GM18868 (cell line): ENCODE measurements at regions not wholly inside any gene's neighbourhood (a gene's known extent, or its start where the extent isn't known, plus 50 kb on each side); places are given as distances from the start of the nearest gene placed in this dataset.
"Not testable (repeated sequence)": the region's sequence is repeated elsewhere in the genome, so short reads cannot be mapped to it uniquely, and the experiment has no call there.

ENCODE experiments used
- ATAC-seq: cut with Tn5 transposase; IDR thresholded peaks from one replicate; pipeline ENCODE4 v1.9.1; 2021; ENCODE audit warnings: mild to moderate bottlenecking, moderate library complexity; ENCODE audit not compliant: unreplicated experiment

- ATAC-seq: no peak
These were observed 453.8 kb upstream of the TMEM132C start for GRCh38 chr12:127813147-127813546.

DNA sequence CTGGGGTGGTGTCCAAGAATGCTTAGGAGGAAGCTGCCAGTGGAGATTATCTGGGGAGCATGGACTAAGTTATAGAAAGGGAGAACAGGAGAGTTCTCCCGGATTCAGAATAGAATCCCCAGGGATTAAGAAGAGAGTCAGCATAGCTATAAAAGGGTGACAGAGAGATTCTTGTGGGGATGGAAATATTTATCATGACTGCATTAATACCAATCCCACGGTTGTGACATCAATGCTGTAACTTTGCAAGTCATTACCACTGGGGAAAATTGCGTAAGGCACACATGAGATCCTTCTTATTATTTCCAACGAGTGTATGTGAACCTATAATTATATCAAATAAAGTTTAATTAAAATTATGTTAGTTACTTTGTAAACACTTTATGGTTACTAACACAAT, 447.9 kb upstream of the TMEM132C start:
- ATAC-seq: no peak

DNA sequence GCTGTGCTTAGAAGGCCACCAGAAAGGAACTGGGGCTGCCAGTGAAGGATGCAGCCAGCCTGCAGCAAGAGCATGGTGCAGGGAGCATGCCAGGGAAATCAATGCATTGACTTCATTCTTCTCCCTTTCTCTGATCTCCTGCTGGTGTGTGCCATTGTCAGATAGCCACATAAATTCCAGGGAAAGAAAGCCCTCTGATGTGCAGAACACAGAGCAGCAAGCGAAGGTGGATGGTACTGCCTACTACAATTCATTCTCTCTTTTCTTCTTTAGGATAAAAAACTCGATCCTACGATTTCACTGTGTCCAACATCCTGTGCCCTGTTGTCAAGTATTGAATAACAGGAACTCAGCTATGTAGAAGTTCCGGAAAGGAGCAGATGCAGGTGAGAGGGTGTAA, 446.7 kb upstream of the TMEM132C start:
- ATAC-seq: no peak

- ATAC-seq: no peak
These were observed 446.1 kb upstream of the TMEM132C start for GRCh38 chr12:127820846-127821245.

DNA sequence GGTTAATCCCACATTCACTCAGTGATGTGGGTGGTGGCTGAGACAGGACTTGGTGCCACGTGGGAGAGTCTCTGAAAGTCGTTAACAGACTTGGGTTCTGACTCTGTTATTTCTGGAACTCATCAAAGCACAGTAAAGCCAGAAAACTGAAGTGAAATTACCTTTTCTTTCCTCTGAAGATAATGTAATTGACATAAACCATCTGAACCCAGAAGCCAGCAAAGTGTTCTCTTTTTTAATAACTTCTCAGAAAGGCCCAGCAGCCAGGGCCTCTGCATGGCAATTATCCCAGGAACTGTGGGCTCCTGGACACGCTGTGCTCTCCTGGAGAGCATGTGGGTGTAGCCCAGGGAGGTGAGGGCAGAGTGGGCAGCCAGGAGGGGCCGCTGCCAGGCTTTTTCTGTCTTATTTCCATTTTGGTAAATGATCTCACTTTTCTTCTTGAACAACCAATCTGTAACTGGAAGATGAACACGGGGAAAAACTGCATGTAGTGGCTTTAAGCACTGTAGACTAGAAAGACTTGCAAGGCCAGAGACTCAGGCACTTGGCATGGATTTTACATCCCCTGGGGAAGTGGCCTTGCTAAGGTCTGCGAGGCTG, 444.1 kb upstream of the TMEM132C start:
- ATAC-seq: no peak

- ATAC-seq: no peak
These were observed 443.2 kb upstream of the TMEM132C start for GRCh38 chr12:127823801-127824200.

DNA sequence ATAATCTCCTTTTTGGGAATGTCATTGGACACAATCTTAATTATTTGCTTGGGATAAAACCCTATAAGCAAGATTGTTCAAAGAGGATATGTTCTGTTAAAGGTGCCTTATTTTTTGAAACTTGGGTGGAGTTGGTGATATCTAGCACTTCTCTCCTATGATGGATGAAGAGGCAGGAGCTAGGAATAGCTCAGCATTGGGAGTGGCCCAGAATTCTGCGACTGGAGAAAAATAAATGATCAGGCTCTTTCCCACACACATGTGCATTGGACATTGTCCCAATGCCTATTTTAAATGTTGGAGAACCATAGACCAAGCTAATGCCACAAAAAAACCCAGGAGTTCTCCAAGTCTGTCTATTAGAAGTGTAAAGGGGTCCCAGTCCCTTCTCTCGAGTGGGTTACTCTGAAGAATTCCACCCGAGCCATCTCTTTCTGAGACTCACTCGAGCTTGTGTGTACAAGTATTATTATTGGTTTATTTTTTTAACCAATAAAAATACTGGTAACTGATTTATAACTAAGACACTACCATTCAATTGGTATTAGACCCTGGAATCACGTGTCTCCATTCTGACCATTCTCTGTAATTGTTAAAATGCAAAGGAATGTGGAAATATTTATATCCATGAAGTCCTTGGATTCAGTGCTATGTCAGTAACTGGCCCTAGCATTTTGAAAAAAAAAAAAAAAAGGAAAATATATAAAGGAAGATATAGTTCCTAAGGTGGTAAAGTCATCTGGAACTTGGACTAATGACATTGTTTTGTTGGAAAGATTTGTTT, 437.5 kb upstream of the TMEM132C start:
- no peak for ATAC-seq

DNA sequence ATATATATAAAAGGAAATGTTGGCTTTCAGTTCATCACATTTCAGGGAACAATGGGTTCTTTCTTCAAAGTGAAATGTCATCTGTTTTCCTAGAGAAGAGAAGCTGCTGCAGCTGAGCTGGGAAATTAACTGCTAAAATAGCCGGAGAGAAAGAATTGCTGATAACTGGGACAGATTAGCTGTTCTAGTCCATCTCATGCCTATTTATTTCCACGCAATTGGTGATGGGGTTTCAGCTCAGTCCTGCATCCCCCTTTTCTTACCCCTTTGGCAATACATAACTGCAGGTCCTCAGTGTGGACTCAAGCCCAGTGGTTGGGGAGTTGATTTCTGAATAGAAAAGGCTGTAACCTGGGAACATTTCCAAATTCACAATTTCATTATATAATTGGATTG, 436.9 kb upstream of the TMEM132C start:
- no peak for ATAC-seq

- ATAC-seq: no peak
These were observed 436.2 kb upstream of the TMEM132C start for GRCh38 chr12:127830730-127831129.

- no peak for ATAC-seq
These were observed 434.8 kb upstream of the TMEM132C start for GRCh38 chr12:127832172-127832571.

GRCh38 chr12:127836802-127837201, 430.2 kb upstream of the TMEM132C start:
- ATAC-seq: not testable (repeated sequence)

- ATAC-seq: no peak
These were observed 409.3 kb upstream of the TMEM132C start for GRCh38 chr12:127857661-127858060.

DNA sequence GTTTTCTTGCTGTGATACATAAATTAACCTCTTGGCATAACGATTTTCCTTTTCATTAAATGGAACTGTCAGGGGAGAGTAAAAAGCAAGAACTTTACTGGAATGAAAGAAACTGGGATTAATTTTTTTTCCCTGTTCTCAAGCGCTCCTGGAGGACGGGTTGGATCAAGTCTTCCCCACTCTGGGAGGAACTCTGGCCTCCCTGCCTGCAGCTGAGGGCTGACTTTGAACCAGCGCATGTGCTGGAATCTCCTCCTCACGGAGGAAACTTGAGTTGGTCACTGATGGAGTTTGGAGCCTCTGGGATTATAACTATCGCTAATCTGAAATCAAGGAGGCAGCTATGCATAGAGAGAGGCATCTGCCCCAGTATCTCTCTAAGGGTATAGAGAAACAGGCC, 406.4 kb upstream of the TMEM132C start:
- ATAC-seq: no peak

DNA sequence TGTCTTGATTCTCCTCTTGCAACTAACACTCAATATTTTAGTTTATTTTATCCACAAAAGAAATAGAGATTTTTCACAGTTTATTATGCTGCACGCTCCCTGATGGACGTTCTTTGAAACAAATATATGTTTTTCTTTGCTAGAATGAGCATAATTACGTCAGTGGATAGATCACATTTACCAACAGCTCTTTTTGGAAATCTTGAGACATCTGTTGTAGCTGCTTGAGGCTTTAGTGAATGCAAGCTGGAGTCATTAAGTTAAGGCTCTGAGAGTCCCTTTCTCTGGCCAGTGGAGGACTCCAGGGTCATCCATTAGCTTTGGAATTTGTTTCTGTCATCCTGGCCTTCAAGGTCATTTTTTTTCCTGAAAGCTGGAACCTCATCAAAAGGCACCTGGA, 405.6 kb upstream of the TMEM132C start:
- ATAC-seq: no peak

- ATAC-seq: no peak
These were observed 393.7 kb upstream of the TMEM132C start for GRCh38 chr12:127873306-127873705.

GRCh38 chr12:127881371-127882140, 385.4 kb upstream of the TMEM132C start:
- ATAC-seq: no peak

DNA sequence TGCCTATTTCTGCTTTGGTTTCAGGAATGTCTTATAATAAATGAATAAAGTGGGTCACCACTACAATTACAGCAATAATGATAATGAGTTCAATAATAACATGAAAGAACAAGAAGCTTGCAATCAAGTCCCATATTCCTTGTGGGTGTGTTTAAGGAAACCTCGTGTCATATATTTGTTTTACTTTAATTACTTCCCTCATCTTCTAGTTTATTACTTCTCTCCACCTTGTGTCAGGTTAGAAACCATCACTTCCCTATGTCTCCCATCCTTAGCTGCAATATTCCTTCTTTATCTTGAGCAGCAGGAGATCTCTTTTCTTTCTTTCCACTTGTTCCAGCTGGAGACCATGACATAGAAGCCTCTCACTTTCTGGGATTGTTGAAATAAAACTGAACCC, 384.0 kb upstream of the TMEM132C start:
- ATAC-seq: no peak

DNA sequence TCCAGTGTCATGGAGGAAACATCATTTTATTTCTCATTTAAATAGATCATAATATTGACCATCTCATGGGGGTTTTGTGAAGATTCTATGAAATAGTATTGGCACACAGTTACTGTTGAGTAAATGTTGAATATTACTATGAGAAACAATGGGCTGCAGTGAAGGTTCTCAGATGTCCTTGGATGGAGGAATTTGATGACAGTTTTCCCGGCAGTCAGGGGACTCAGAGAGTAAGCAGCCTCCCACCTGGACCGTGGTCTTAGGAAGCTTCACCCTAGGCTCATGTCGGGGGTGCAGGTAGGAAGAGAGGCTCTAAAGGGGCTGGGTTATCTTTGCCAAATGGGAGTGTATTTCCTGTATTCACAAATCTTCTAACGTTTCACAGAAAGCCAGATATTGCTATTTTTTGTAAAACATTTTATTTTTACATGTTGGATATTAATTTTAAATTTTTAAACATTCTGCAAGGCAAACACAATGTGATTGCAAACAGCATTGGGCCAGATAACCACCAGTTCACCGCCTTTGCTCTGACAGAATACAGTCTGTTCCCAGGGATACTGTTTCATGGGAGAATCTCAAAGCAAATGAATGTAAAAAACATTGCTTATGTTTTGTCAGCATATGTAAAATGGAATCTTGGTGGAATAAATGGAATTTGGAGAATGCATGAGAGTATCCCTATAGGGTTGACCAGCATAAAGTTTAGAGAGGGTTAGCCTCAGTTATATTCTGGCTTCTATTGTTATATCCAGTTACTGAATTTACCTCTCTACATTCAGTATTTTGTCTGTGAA, 380.8 kb upstream of the TMEM132C start:
- no peak for ATAC-seq

- ATAC-seq: no peak
These were observed 380.1 kb upstream of the TMEM132C start for GRCh38 chr12:127886827-127887226.

- no peak for ATAC-seq
These were observed 377.8 kb upstream of the TMEM132C start for GRCh38 chr12:127888943-127889719.
